ENCODE measurements at regions not wholly inside any gene's neighbourhood (a gene's known extent, or its start where the extent isn't known, plus 50 kb on each side); places are given as distances from the start of the nearest gene placed in this dataset.

- H3K79me2 ChIP-seq (ENCODE audit: control insufficient read depth, insufficient read depth, low read length), result no peaks in the 10 kb centered on the region
- TF ChIP-seq POLR2AphosphoS5 (IDR thresholded peaks at IDR 0.05; ENCODE audit: insufficient read depth, low read depth, low read length) (no peak), MYC (IDR thresholded peaks at IDR 0.05; ENCODE audit: low read depth, low read length) (no peak), POLR2A (IDR thresholded peaks at IDR 0.05; ENCODE audit: low read depth, low read length) (no peak), CTCF (IDR thresholded peaks at IDR 0.05; ENCODE audit: extremely low read depth in 1 of 2, insufficient read depth in 1 of 2, low read depth in 1 of 2, low read length in 2 of 2) (no peak), FOS (IDR thresholded peaks at IDR 0.05; ENCODE audit: borderline replicate concordance, insufficient read depth, low read length) (no peak), EZH2 (IDR thresholded peaks at IDR 0.05; ENCODE audit: borderline replicate concordance, low read depth, low read length, severe bottlenecking) (no peak), MAX (IDR thresholded peaks at IDR 0.05; ENCODE audit: insufficient read depth, insufficient read length) (no peak), JUN (IDR thresholded peaks at IDR 0.05; ENCODE audit: borderline replicate concordance, insufficient read depth, insufficient read length, low read depth) (no peak), GATA2 (IDR thresholded peaks at IDR 0.05; ENCODE audit: insufficient read depth, insufficient read length, low read depth, low read length) (no peak)
- no peak for DNase-seq (ENCODE audit: low read depth, low spot score)
- CTCF ChIA-PET, result no interaction called here
- no peaks in the 10 kb centered on the region for H3K36me3 ChIP-seq (ENCODE audit: control insufficient read depth in 2 of 2, extremely low read depth in 1 of 2, insufficient read depth in 2 of 2, low read length in 2 of 2)
- no peak overlapping the region for H2AFZ ChIP-seq (ENCODE audit: low read depth, low read length)
- H3K9me1 ChIP-seq (replicated peaks; ENCODE audit: control insufficient read depth, extremely low read depth, insufficient read depth, low read length), result no peaks in the 10 kb centered on the region
- H3K27me3 ChIP-seq (ENCODE audit: control insufficient read depth in 2 of 2, insufficient read depth in 2 of 2, low read length in 2 of 2), result no peaks in the 10 kb centered on the region
- no TSS peak for BruUV-seq (replicated peaks)
- no peak for FAIRE-seq
- POLR2A ChIA-PET, result no interaction called here
- no peak overlapping the region for H3K9ac ChIP-seq (replicated peaks; ENCODE audit: extremely low read depth, insufficient read depth, low read length)
- no peaks in the 10 kb centered on the region for H3K4me1 ChIP-seq (ENCODE audit: control insufficient read depth, extremely low read depth, insufficient read depth, low read length)
- dilution Hi-C loops (cut with MboI; ENCODE audit: extremely low pct_ligation_motif_present, low sequenced_read_pairs), result no loop called here
- no peak overlapping the region for H3K27ac ChIP-seq (ENCODE audit: insufficient read depth, low read depth, low read length)
- no peak overlapping the region for H3K4me2 ChIP-seq (ENCODE audit: insufficient read depth, low read length)
- no peaks in the 10 kb centered on the region for H3K9me3 ChIP-seq (replicated peaks; ENCODE audit: control insufficient read depth, insufficient read depth, low read length)
- H4K20me1 ChIP-seq (replicated peaks; ENCODE audit: control insufficient read depth, extremely low read depth, insufficient read depth, low read length), result no peaks in the 10 kb centered on the region
- no peak overlapping the region for H3K4me3 ChIP-seq (replicated peaks in 1 of 3; ENCODE audit: insufficient read depth in 1 of 3, low read depth in 1 of 3, low read length in 3 of 3)
- intact Hi-C loops (cut with micrococcal nuclease), result no loop called here
Measured at GRCh38 chr1:198030682-198031081, 113.5 kb downstream of the LHX9 start.
